HG03571 (cell line): ENCODE measurements at regions not wholly inside any gene's neighbourhood (a gene's known extent, or its start where the extent isn't known, plus 50 kb on each side); places are given as distances from the start of the nearest gene placed in this dataset.
"Not testable (repeated sequence)": the region's sequence is repeated elsewhere in the genome, so short reads cannot be mapped to it uniquely, and the experiment has no call there.

Experiments
- ATAC-seq: cut with Tn5 transposase; IDR thresholded peaks from one replicate; pipeline ENCODE4 v1.9.1; 2021; ENCODE audit not compliant: unreplicated experiment

DNA sequence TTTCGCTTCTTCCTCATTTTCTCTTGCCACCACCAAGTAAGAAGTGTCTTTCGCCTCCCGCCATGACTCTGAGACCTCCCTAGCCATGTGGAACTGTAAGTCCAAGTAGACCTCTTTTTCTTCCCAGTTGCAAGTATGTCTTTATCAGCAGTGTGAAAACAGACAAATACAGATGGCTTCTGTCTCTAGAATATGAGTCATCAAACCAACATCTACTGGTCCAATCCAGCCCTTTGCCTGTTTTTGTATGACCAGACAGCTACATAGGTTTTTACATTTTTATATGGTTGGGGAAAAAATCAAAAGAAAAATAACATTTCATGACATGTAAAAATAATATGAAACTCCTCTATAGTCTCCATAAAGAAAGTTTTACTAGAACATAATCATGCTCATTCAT lies 118.7 kb upstream of the PTPRG start:
- ATAC-seq, result no peak

- no peak for ATAC-seq
Measured at GRCh38 chr3:61443886-61444285, 117.5 kb upstream of the PTPRG start.

GRCh38 chr3:61444782-61445181 lies 116.6 kb upstream of the PTPRG start:
- ATAC-seq, result no peak

- ATAC-seq, result no peak
Measured at GRCh38 chr3:61445924-61446323, 115.4 kb upstream of the PTPRG start.

- no peak for ATAC-seq
Measured at GRCh38 chr3:61446341-61446740, 115.0 kb upstream of the PTPRG start.

- no peak for ATAC-seq
Measured at GRCh38 chr3:61448378-61448777, 113.0 kb upstream of the PTPRG start.

DNA sequence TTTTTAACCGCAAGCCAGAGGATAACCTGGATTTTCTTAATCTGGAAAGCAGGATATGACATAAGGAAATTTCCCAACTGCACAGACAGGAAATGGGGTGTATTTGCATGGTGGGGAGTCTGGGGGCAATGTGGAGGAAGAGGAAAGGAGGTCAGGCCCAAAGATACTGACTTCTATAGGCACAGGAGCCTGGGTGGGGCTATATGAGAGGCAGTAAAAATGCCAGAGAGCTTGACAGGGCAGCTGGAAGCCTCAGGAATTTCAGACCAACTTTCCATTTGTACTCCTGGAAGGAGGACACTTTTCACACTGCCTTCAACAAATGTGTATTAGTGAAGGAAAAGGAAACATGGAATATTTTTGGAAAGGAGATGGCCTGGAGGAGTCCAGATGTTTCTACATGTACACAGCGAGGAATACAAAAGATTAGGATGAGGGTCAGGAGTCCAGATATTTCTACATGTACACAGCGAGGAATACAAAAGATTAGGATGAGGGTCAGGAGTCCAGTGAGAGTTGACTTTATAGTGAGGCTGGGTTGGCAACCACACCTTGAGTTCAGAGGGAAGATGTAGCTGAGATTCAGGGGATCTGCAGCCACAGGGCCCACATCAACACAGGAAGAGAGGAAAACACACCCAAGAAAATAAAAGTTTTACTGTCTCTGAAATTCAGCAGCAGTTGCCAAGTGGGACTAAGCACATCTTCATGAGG lies 111.9 kb upstream of the PTPRG start:
- ATAC-seq, result no peak

- ATAC-seq, result no peak
Measured at GRCh38 chr3:61450866-61451265, 110.5 kb upstream of the PTPRG start.

GRCh38 chr3:61451841-61452240 lies 109.5 kb upstream of the PTPRG start:
- ATAC-seq, result no peak

- ATAC-seq, result no peak
Measured at GRCh38 chr3:61452535-61453090, 108.8 kb upstream of the PTPRG start.

DNA sequence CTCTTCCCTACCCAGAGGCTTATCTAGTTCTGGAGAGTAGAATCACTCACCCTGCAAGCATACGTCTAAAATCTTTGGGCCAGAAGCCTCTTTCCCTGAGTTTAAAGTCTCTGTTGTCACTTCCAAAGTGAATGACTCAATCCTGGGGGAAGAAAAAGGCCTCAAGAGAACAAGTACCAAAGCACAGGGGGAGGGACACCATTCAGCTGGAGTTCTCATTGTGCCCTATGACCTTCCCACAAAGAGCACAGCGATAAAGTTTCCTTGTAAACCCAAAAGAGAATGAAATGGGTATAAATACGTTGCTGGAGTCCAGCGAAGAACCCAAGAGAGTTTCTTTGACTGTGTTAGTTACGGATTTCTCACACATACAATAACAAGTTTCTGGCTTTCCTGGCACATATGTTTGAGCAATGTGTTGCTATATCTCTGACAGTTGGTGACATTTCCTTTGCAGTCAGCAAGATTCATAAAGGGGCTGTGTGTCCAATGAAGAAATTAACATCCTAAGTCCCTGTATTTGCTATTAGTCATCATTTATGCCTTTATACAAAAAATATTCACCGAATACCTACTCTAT lies 107.3 kb upstream of the PTPRG start:
- no peak for ATAC-seq

- ATAC-seq, result no peak
Measured at GRCh38 chr3:61454801-61455200, 106.6 kb upstream of the PTPRG start.

DNA sequence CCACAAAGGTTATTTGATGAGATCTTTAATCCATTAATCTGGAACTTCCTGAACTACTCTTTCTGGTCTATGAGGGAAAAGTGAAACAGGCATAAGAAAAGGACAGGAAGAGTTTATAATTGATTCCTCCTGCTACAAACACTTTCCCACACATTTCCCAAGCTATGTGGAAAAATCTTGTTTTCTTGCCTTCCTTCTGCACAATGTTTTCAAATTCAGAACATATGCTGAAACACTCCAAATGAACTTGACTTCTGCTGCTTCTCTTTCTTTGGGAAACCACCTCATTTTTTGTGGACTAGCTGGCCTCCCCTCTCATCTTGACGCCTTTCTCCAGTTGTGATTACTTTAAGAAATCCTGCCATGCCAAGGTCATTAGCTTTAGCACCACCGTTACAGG lies 100.7 kb upstream of the PTPRG start:
- no peak for ATAC-seq

DNA sequence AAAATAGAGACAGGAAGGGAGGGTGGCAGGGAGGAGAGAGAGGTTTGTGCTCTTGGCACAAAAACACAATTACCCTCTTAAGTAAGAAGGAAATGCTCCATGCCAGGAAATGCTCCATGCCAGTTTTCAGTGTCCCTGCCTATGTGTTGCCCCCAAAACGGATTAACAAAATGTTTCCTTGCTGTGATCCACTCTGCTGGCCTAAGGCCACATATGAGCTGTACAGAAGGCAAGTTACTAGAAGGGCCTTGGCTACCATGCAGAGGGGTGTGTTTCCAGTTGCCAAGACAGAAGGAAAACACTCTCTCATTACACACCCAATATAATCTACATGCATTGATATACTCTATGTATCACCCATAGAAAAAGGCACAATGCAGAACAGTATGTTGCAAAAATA lies 98.2 kb upstream of the PTPRG start:
- no peak for ATAC-seq

GRCh38 chr3:61464518-61465140 lies 96.7 kb upstream of the PTPRG start:
- no peak for ATAC-seq

DNA sequence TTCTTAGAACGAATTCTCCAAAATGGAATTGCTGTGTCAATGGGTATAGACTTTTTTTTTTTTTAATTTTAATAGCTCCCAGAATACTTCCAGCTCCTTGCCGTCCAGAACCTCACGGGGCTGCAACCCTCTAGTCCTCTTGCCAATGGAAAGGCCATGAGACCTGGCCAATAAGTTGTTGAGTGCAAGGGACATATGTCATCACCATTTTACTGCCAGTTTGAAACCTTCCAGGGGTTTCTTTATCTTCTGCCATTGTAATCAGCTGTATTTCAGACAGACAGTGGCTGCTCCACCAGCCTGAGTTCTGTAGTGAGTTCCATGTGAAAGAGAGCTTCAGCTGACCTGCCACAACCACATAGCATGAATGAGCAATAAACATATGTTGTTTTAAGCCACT lies 95.0 kb upstream of the PTPRG start:
- no peak for ATAC-seq

DNA sequence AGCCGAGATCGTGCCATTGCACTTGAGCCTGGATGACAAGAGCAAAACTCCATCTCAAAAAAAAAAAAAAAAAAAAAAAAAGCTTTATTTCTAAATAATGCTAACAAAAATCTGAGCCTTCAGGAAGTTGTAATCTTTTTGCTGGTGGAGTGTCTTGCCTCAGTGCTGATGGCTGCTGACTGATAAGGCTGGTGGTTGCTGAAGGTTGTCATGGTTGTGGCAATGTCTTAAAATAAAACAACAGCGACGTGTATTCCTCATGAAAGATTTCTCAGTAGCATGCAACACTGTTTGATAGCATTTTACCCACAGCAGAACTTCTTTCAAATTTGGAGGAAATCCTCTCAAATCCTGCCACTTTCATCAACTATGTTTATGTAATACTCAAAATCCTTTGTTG lies 77.4 kb upstream of the PTPRG start:
- ATAC-seq, result no peak

GRCh38 chr3:61493339-61493738 lies 68.0 kb upstream of the PTPRG start:
- no peak for ATAC-seq

GRCh38 chr3:61494309-61494708 lies 67.1 kb upstream of the PTPRG start:
- not testable (repeated sequence) for ATAC-seq

DNA sequence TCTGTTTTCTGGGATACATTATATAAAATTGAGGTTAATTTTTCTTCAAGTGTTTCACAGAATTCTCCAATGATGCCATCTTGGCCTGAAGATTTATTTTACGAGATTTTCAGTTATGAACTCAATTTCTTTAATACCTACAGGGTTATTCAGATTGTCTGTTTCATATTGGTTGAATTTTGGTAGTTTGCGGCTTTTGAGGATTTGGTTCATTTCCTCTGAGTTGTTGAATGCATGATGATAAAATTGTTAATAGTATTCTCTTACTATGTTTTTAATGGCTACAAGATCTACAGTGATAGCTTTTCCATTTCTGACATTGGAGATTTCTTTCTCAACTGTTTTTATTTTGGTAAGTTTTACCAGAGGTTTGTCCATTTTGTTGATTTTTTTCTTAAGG lies 63.9 kb upstream of the PTPRG start:
- ATAC-seq, result no peak

DNA sequence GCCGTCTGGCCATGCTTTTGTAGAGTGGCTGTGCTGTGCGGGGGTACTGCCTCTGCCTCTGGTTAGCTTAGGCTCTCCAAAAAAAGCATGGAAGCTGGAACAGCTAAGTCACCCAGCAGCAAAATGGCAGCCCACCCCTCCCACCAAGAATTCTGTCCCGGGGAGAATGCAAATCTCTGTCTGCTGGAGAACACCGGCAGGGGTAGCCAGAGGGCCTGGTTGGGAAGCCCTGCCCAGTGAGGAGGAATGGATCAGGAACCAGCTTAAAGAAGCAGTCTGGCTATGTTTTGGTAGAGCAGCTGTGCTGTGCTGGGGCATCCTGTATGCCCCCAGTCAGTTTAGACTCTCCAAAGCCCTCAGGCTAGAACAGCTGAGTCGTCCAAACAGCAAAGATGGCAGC lies 56.2 kb upstream of the PTPRG start:
- no peak for ATAC-seq

DNA sequence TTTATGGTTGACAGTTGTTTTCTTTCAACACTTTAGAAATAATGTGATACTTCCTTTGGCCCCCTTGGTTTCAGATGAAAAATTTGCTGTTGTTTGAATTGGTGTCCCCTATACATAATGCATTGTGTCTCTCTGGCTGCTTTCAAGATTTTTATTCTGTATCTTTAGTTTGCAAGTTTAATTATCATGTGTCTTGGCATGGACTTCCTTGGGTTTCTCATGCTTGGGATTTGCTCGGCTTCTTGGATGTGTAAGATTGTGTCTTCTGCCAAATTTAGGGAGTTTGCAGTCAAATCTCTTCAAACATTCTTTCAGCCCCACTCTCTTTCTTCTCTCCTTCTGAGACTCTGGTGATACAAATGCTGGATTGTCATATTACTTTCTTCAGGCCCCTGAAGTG lies 53.4 kb upstream of the PTPRG start:
- ATAC-seq, result no peak
